ENCODE measurements at regions not wholly inside any gene's neighbourhood (a gene's known extent, or its start where the extent isn't known, plus 50 kb on each side); places are given as distances from the start of the nearest gene placed in this dataset.

DNA sequence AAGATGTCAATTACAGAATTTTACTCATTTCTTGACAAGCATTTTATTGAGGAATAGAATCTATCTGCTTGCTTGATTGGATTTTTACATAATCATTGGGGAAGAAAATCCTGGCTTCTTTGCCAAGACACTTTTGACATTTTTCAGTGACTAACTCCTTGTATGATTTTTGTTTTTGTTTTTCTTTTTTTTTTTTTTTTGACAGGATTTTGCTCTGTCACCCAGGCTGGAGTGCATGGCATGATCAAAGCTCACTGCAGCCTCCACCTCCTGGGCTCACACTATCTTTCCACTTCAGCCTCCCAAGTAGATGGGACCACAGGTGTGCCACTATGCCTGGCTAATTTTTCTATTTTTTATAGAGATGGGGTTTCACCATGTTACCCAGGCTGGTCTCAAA lies 672.3 kb upstream of the RGMB start:
- no peak overlapping the region for H3K4me3 ChIP-seq (replicated peaks; ENCODE audit: low read depth, low read length)
- DNase-seq (ENCODE audit: low read depth): no peak
- TF ChIP-seq, protein P1, sequence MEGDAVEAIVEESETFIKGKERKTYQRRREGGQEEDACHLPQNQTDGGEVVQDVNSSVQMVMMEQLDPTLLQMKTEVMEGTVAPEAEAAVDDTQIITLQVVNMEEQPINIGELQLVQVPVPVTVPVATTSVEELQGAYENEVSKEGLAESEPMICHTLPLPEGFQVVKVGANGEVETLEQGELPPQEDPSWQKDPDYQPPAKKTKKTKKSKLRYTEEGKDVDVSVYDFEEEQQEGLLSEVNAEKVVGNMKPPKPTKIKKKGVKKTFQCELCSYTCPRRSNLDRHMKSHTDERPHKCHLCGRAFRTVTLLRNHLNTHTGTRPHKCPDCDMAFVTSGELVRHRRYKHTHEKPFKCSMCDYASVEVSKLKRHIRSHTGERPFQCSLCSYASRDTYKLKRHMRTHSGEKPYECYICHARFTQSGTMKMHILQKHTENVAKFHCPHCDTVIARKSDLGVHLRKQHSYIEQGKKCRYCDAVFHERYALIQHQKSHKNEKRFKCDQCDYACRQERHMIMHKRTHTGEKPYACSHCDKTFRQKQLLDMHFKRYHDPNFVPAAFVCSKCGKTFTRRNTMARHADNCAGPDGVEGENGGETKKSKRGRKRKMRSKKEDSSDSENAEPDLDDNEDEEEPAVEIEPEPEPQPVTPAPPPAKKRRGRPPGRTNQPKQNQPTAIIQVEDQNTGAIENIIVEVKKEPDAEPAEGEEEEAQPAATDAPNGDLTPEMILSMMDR (IDR thresholded peaks at IDR 0.05; ENCODE audit: low read length, missing control alignments): no peak

DNA sequence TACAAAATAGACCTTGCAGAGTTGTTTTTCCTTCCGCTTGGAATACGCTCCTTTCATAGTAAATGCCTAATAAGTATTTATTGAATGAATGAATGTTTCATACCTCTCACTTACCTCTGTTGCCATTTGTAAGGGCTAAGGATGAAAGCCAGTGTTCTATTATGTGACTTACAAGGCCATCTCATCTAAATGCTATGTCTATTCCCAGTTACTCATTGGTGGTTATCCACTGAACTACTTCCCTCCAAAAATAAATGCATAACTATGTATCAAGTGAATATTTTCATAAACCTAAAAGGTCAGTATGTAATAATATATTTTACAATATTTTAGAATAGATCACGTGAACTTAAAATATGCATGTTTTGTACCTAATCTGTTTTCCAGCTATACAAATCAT lies 670.5 kb upstream of the RGMB start:
- TF ChIP-seq, protein P1 (IDR thresholded peaks at IDR 0.05; ENCODE audit: low read length, missing control alignments): no peak
- no peak for DNase-seq (ENCODE audit: low read depth)
- no peak overlapping the region for H3K4me3 ChIP-seq (replicated peaks; ENCODE audit: low read depth, low read length)

DNA sequence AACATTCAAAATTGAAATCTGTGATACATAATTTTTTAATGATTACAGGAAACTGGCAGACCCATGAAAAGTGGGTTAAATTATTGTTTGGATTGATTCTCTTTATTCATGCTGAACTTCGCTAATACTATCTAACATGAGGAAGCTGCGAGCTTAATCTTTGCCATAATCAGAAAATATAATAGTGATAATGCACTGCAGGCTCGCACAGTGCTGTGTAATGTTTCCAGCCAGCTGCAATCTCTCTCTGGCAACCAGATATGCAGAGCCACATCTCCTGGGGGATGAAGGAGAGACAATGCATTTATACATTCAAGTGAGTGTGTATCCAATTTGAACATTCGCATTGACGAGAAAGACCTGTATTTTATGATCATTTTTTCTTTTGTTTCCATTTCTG lies 669.7 kb upstream of the RGMB start:
- H3K4me3 ChIP-seq (replicated peaks; ENCODE audit: low read depth, low read length): no peak overlapping the region
- TF ChIP-seq, protein P1 (IDR thresholded peaks at IDR 0.05; ENCODE audit: low read length, missing control alignments): no peak
- no peak for DNase-seq (ENCODE audit: low read depth)

DNA sequence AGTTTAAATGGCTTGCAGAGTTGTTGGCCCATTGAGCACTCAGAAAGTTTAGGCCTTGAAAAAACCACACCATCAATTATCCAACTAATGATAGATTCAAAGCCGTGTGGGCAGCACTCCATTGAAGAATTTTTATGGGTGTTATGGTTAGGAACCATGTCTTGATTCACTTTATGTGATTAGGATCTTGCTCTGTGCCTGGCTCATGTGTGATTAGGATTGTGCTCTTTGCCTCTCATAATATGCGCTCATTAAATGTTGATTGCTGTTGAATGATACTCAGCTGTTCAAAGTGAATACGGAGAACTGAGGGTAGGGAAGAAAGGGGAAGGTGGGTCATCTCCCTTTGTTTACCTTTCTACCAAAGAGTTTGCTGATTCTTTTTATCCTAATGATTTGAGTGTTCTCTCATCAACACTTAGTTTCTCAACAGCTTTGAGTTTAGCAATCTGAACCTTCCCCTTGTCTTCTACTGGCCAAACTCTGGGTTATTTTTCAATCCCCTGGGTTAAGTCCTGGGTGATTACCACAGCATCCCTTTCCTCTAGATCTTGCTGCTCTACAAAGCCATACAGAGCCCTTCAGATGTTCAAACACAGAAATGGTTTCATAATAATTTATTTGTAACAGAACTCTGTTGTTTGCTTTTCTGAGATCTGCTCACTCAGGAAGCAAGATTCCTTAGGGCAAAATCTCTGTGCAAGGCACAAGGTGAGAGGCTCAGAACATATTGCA lies 668.8 kb upstream of the RGMB start:
- no peak for DNase-seq (ENCODE audit: low read depth)
- no peak overlapping the region for H3K4me3 ChIP-seq (replicated peaks; ENCODE audit: low read depth, low read length)
- TF ChIP-seq, protein P1 (IDR thresholded peaks at IDR 0.05; ENCODE audit: low read length, missing control alignments): no peak

DNA sequence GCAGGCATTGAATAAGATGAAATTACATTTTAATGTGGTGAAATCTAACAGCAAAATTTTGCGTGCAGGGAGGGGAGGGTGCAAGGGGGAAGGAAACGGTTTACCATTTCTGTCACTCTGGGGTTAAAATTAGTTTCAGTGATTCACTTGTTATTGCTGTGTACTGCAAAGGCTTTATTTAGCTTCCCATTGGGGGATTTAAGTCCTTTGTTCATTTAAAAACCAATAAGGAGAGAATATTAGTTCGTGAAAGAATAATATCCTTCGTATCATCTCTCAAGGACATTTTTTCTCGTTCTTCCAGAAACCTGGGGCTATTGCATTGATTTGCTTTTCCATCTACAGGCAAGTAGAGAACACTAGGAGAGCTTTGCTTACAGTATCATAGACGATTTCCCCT lies 667.8 kb upstream of the RGMB start:
- TF ChIP-seq, protein P1 (IDR thresholded peaks at IDR 0.05; ENCODE audit: low read length, missing control alignments): no peak
- DNase-seq (ENCODE audit: low read depth): no peak
- H3K4me3 ChIP-seq (replicated peaks; ENCODE audit: low read depth, low read length): no peak overlapping the region

DNA sequence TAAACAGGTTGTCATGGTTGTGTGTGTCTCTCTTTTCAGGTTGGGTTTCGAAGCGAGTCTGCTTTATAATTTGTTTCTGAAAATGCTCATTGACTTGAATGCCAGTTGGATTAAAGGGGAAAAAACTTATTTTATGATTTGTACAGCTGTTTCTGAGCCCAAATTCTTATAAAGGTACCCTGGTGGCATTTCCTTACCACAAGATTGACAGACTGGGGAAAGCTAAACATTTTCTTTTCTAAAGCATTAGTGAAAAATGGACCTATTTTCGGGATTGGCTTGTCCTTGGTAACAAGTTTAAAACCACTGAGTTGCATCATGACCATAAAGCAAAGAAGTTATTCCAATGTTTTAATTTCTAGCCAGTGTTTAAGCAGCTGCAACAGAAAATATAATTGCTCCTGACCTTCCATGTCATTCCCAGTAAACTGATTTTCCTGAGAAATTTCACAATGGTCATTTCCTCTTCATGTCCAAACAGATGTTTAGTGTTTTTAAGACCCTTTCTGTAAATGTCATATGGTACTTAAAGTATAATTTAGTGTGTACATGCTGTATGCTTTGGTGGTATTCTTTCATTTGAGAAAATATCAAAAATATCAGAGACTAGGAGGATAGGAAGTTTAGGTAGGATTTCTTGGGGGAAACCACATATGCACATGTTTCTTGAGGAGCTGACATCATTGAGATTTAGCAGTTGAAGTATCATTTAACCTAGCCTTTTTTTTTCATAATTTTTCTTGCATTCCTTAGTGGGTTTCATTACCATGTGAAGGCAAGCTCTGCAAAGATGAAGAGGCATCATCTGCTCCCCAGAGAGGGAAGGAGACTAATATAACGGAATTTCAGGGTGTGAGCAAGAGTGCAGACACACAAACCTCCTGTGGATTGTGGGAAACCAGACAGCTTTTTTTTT lies 667.1 kb upstream of the RGMB start:
- no peak overlapping the region for H3K4me3 ChIP-seq (replicated peaks; ENCODE audit: low read depth, low read length)
- TF ChIP-seq, protein P1 (IDR thresholded peaks at IDR 0.05; ENCODE audit: low read length, missing control alignments): no peak
- no peak for DNase-seq (ENCODE audit: low read depth)

Measured in fibroblast of pulmonary artery (primary cell).